ENCODE measurements at regions not wholly inside any gene's neighbourhood (a gene's known extent, or its start where the extent isn't known, plus 50 kb on each side); places are given as distances from the start of the nearest gene placed in this dataset.

- no peak for TF ChIP-seq CTCF (IDR thresholded peaks at IDR 0.05)
- no peak for TF ChIP-seq POLR2A (IDR thresholded peaks at IDR 0.05)
Measured at GRCh38 chr5:159459951-159460538, 129.8 kb upstream of the IL12B start.
